GM21423 (cell line): ENCODE measurements at regions not wholly inside any gene's neighbourhood (a gene's known extent, or its start where the extent isn't known, plus 50 kb on each side); places are given as distances from the start of the nearest gene placed in this dataset.

Experiments
- ATAC-seq: cut with Tn5 transposase; IDR thresholded peaks from one replicate; pipeline ENCODE4 v1.9.1; 2021; ENCODE audit warnings: mild to moderate bottlenecking, moderate library complexity; ENCODE audit not compliant: unreplicated experiment

DNA sequence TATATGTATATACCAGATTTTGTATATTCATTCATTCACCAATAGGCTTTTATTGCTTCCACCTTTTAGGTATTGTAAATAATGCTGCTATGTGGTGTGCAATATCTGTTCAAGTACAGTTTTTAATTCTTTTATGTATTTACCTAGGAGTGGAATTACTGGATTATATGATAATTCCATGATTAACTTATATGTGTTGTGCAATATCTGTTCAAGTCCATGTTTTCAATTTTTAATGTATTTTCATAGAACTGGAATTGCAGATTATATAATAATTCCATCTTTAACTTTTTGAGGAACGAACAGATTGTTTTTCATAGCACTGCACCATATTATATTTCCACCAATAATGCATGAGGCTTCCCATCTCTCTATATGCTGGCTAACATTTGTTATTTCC is 50.6 kb upstream of the L3MBTL4 start:
- no peak for ATAC-seq

DNA sequence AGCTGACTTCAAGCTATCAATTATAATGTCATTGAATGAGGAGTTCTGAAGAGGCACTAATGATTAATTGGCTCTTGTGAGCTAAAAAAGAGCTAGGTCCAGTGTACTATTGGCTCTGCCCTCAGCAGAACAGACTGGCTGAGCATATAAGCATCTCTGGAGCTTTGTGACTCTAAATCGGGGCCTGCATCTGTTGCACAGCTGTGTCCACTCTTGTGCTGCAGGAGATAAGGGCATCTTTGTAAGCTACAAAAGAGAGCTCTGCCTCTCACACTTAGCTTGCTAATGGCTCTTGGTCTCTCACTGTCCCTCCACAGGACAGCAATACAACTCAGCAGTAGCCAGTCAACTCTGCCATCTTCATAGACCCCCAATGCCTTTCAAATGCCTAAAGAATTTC is 61.5 kb upstream of the L3MBTL4 start:
- no peak for ATAC-seq

DNA sequence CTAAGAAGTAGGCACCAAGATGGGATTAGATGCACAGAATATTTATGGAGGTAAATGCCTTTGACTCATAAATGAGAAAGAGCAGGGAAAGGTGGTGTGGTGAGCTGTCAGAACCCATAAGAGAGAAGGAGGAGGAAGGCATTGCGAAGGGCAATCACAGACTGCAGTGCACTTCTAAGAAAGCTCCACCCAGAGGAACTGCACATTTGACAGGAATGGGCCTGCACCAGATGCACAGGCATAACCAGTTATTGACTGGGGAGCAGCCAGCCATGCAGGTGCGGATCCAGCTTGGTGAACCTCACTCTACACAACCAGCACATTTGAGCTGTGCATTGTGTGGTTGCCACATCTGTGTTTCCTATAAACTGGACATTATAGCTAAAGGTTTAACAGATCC is 62.2 kb upstream of the L3MBTL4 start:
- ATAC-seq, result no peak

DNA sequence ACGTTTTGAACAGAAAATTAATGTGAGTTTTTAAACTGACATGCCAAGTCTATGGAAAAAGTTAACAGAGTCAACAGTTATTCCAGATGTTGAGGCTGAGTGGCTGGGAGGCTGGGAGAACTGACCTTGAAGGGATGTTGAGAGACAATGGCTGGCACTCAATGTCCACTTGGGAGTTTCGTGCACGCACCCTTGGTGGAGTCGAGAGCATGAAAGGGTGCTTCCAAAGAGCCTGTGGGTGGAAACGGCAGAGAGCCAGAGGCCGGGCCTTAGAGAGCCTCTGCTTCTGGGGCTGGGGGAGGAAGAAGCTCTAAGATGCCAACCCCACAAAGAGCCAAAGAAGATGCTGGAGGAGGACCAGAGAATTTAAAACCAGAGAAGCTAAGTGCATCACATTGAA is 63.4 kb upstream of the L3MBTL4 start:
- ATAC-seq, result no peak

DNA sequence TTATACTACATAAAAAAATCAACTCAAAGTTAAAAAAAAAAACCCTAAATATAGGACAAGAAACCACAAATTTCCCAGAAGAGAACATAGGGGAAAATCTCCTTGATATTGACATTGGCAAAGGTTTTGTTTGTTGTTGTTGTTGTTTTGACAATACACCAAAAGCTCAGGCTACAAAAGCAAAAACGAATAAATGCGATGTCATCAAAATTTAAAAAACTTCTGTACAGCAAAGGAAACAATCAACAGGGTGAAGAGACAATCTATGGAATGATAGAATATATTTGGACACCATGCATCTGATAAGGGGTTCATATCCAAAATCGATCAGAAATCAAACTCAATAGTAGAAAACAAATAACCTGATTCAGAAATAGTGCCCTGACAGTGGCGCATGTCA is 65.0 kb upstream of the L3MBTL4 start:
- no peak for ATAC-seq

DNA sequence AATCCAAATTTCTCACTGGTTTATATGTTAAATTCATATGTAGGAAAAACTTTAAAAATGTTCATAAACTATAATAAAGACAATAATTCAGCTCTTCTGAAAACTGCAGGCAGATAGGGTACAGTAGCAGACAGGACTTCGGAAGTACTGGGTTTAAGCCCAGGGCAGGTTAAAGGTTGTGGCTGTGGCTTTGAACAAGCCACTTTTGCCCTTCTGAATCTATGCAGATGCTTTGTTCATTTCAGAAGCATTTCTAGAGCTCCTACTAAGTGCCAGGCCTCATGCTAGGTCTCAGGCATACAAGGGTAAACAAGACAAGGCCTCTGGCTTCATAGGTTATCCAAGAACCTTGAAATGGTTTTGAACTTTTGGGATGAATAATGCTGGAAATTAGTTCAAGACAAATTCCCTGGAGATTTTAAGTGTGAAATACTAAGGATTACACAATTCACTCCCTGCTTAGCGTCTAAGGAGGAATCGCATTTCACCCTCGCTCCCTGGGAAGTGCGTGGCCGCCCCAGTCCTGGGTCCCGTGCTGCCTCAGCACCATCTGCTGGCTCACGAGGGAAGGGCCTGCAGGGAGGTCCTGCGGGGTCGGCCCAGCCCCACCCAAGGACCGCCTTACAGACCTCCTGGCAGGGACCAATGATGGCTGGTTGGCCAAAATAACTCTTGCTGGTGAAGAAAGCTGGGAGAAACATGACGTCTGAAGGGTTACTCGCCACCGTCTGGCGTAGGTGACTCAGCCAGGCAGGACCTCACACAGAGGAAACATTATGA is 67.7 kb upstream of the L3MBTL4 start:
- ATAC-seq, result peak; percentile 72

DNA sequence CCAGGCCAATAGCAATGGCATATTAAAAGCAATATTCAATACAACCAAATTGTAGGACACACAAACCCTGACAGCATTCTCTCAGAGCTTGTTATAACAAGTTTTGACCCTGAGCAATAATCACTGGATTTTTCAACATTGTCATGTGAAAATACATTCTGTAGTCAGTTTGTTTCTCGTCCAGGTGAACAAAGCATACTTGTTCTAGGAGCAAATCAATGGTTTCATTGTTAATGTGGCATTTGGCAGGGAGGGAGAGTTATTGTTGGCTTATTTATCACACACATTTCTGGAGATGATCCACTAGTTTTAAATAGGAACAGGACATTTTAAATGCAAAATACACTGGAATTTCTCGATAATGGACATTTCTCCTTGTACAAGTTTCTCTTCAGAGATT is 69.9 kb upstream of the L3MBTL4 start:
- ATAC-seq, result no peak

DNA sequence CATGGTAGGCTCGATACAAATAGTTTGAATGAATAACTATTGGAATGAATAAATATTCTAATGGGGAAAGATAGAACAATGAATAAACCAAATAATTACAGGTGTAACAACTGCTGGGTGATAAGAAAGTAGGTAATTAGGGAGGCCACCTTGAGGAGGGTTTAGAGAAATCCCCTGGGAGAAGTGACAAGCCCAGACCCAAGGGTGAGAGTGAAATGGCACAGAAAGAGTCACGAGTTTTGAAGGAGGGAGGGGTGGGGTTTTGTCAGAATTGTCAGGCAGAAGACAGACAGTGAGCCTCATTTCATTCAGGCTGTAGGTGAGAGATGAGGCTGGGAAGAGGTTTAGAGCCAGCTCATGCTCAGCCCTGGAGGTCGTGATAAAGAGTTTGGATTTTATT is 71.6 kb upstream of the L3MBTL4 start:
- no peak for ATAC-seq

DNA sequence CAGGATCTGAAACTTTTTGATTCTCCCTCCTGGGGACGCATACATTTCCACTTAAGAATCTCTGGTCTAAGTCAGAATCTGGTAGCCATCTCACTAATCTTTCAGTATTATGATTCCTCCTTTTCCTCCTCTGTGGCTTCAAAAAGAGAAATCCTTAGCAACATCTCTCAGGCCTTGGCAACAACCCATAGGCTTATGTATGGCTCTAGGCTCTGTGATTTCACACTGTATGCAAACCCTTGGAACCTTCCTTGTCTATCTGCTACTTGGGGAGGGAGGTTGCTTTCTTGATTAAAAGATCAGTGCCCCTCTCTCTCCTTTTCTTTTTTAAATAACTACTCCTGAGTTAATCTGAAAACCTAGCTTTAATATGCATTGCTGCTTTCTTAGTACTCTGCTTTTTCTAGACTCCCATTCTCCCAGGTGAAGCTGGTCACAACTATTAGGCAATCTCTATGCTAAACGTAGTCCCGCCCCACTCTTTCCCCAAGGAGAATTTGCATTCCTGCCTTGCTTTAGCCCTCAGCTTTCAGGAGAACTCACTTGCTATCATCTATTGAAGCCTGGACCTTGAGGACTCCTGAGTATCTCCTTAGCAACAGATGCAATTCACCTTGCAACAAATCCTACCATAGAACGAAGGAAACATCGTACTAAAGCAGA is 72.2 kb upstream of the L3MBTL4 start:
- ATAC-seq, result no peak

DNA sequence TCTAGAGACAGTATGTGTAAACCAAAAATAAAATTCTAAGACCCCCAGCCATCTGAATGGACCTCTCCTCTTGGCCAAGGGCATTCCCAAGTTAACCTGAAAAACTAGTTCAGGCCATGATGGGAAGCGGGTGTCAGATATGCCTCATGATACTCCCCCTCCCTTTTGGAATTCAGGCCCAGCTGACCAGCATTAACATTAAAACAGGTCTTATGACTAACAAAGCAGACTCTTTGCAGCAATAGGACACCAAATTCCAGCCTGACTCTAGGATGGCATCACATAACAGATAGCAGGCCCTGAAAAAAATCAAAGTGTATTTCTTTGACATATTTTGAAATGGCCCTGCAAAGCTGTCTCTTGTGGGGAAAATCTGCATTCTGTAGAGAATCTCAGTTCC is 73.3 kb upstream of the L3MBTL4 start:
- ATAC-seq, result no peak

DNA sequence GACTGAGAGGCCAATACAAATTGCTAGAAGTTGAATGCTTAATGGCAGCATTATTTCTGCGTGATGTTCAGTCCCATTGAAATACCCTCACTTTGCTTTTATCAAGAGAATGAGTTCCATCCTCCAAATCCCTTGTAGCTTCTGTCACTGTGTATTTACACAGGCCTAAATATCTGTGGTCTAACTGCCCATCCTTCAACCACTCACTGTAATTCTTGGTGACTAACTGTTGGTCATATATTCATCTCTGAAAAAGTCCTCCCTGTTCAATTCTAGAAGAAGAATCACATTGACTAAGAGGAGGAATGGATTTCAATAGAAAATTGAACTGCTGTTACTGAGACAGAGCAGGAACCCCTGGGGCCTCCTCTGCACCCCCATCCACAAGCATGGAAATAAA is 74.2 kb upstream of the L3MBTL4 start:
- ATAC-seq, result no peak

DNA sequence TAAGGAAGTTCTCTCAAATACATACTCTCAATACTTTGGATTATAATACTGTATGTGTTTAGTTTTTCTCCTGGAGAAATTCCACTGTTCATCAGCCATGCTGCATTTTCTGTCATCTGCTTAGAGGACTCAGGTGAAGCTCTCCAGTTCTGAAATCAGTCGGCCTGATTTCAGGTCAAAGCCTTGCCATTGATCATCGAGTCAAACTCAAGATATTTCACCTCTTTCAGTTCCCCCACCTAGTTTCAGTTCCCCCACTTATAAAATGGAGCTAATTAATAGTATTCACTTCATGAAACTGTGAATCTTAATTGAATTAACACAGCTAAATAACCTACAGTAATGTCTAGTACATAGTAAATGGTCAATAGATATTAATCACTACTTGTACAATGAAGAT is 75.3 kb upstream of the L3MBTL4 start:
- ATAC-seq, result no peak

DNA sequence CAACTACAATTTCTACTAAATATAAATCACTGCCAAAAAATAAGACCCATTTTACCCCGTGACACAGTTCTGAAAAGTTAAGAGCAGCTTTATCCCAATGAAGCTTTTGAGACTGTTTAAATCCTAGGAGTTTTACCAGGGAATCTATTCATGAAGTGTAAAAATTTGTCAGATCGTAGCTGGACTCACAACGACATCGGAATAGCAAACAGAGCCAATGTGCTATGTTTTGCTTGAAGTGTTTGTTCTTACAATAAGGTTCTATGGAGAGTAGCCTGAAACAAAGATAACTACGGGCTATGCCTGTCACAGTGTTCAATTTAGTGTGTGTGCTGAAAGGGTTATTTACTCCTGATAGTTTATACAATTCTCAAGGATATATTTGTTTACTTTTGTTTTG is 78.5 kb upstream of the L3MBTL4 start:
- no peak for ATAC-seq

DNA sequence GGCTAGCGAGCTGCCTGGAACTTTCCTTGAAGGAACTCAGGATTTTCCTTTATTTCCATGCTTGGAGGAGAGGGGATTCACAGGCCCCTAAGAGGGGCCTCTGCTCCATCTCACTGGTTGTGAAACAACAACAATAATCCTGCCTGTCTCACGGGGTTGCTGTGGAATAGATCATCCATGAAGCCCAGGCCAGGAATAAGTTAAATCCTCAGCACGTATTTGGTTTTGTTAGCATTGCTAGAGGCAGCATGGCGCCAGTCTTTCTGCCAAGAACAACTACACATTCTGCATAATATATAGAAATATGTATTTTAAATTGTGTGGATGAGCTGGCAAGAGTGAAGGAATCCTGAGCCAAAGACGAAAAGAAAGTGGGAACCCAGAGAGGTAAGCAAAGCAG is 80.8 kb upstream of the L3MBTL4 start:
- ATAC-seq, result no peak

DNA sequence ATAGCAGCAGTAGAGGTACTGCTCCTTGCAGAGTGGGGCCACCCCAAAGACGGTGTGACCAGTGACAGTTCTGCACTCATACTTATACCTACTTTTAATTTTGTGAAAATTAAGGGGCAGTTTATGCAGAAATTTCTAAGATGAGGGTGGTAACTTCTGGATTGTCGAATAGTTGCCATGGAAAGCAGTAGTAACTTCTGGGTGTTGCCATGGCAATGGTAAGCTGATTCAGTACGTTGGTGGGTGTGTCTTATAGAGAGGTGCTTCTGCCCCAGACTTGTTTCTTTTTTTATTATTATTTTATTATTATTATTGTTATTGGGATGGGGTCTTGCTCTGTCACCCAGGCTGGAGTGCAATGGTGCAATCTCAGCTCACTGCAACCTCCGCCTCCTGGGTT is 82.8 kb upstream of the L3MBTL4 start:
- no peak for ATAC-seq

DNA sequence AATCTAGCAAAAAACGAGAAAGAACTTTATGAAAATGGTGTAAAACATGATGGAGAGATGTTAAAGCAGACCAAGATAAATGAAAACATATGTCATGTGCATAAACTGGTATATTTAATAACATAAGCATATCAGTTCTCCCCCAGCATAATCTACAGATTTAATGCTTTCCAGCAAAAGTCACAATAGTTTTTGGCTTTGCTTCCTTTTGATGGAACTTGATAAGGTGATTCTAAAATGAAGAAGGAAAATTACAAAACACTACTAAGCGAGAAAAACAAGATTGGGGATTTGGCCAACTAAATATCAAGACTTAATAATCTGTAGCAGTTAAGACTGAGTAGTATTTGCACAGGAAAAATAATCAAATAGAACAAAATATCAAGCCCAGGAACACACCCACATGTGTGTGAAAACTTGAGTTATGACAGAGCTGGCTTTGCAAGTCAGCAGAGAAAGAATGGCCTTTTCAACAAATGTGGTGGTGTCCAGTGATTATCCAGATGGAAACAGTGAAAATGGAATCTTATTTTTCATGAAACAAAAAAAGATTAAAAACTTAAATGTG is 83.7 kb upstream of the L3MBTL4 start:
- no peak for ATAC-seq

DNA sequence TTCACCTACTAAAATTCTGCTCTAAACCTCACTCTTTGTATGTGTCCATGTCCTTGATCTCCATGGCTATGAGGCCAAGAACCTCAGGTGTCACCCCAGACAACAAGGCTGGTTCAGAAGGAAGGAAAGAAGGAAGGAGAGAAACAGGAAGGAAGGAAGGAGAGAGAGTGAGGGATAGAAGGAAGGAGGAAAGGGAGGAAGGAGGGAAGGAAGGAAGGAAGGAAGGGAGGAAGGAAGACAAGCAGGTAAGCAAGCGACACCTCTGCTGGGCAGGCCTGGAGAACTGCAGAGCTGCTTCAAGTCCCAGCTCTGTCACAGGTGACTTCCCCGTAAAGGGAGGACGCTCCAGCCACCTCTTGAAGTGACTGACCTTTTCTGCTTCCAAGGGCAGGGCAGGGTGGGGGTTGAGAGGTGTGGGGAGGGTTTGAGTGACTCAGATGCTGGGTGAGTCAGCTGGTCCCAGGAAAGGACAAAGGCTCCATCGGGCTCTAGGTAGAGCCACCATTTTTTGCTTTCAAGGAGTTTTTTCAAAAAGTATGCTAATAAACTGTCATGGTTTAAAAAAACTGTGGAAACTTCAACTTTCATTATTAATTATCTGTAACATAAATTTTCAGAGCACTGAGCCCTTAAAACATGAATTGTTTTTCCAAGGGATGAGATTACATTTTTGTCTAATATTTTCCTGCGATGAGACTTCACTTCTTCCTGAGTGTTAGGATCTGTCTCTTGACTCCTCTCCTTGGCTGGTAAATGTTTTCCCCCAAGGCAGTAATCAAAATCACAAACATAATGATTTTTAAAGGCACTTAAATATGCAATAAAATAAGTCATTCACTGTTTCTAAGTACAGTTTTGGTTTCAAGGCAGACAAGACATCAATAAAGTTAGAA is 90.1 kb upstream of the L3MBTL4 start:
- ATAC-seq, result no peak

DNA sequence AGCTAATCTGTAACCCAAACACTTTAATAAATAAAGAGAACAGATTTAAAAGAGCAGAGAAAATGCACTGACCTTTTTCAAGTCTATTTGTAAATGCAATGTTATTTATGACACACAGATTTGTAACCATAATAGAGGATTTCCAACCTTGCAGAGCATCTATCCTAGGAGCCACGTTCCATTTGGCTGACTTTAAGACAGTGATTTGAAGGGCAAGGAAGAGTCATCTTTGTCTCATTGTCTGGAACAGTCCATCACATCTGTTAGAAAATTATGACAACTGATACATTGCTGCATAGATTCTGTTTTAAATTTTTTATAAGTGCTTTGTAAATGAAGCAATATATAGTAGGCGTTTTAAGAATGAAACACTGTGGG is 90.8 kb upstream of the L3MBTL4 start:
- no peak for ATAC-seq

DNA sequence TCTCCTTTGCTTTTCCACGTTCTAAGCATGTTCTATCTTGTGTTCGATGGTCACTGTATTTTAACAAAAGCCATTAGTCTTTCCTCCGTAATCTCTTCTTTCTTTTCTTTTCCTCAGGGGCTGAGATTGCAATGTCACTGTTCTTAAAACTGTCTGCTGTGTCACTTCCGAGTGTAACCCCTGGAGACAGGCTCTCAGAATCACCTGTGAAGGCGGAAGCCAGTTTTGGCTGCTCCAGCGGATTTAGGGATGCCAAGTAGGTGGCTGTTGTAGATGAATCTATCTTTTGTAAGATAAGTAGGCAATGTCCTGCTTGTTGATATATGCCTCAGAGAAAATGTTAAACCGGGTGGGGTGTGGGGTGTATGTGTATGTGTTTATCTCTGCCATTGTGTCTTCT is 94.7 kb upstream of the L3MBTL4 start:
- ATAC-seq, result no peak

DNA sequence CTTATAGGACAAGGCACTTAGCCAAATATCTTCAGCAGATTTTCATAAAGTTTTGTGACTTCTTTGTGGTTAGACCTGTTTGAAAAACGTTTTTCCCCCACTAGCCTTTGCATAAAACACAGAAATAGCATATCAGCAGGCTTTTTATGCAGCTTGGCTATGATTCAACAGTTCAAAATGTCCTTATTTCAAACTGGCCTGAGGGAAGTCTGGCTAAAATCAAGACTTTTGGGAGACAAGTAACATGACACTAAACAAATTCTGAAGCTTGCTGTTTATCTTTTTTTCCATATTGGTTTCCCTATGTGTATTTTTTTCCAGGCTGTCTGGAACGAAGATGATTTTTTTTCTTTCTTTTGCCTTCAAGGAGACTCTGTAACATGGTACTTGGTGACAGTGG is 95.1 kb upstream of the L3MBTL4 start:
- no peak for ATAC-seq

DNA sequence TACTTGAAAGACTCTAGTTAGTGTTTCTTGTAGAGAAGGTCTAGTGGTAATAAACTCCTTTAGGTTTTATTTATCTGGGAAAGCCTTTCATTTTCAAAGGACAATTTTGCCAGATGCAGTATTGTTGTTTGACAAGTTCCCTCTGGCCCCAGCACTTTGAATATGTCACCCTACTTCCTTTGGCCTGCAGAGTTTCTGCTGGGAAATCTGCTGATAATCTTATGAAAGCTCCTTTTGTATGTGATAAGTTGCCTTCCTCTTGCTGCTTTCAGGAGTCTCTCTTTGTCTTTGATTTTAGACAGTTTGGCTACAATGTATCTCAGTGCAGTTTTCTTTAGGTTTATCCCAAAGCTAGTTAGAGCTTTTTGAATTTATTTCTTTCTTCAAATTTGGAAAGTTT is 106.2 kb upstream of the L3MBTL4 start:
- no peak for ATAC-seq
